Fibroblast of lung (primary cell): ENCODE measurements at regions not wholly inside any gene's neighbourhood (a gene's known extent, or its start where the extent isn't known, plus 50 kb on each side); places are given as distances from the start of the nearest gene placed in this dataset.

Experiments
- DNase-seq, 2 donors: peaks; one replicate each; pipeline versions ENCODE4 v3.0.0 to v3.0.0-alpha.2; 2010; ENCODE audit warnings: low read depth in 2 of 2
- H2AFZ ChIP-seq: 2 replicates; pipeline ENCODE4 v1.5.1; 2012; ENCODE audit warnings: low read length, control low read depth, inconsistent platforms
- H3K27ac ChIP-seq: 2 replicates; pipeline ENCODE4 v1.5.1; 2011; ENCODE audit warnings: low read length, control low read depth; ENCODE audit not compliant: insufficient read depth
- H3K27me3 ChIP-seq: 2 replicates; pipeline ENCODE4 v1.5.1; 2011; ENCODE audit warnings: mild to moderate bottlenecking, low read length; ENCODE audit not compliant: control insufficient read depth, insufficient read depth
- H3K36me3 ChIP-seq: 2 replicates; pipeline ENCODE4 v1.5.1; 2011; ENCODE audit warnings: low read length; ENCODE audit not compliant: control insufficient read depth, insufficient read depth
- H3K4me1 ChIP-seq: 2 replicates; pipeline ENCODE4 v1.5.1; 2011; ENCODE audit warnings: low read length; ENCODE audit not compliant: control insufficient read depth, insufficient read depth; ENCODE audit errors: extremely low read depth
- H3K4me2 ChIP-seq: 2 replicates; pipeline ENCODE4 v1.5.1; 2011; ENCODE audit warnings: low read length, control low read depth; ENCODE audit not compliant: insufficient read depth; ENCODE audit errors: extremely low read depth
- H3K4me3 ChIP-seq, 4 experiments: fragments of 200-600 bp in 1 of 4; sonication (generic) in 1 of 4; replicated peaks in 1 of 4; 2 replicates each; pipeline ENCODE4 v1.5.1; 2011 to 2016; ENCODE audit warnings: low read length in 4 of 4, low read depth in 3 of 4, mild to moderate bottlenecking in 3 of 4, control low read depth in 2 of 4, inconsistent platforms in 1 of 4, mixed read lengths in 1 of 4; ENCODE audit not compliant: insufficient read depth in 1 of 4; ENCODE audit errors: control extremely low read depth in 1 of 4
- H3K79me2 ChIP-seq: 2 replicates; pipeline ENCODE4 v1.5.1; 2012; ENCODE audit warnings: mild to moderate bottlenecking, low read length, inconsistent platforms; ENCODE audit not compliant: control insufficient read depth, insufficient read depth
- H3K9ac ChIP-seq: 2 replicates; pipeline ENCODE4 v1.5.1; 2011; ENCODE audit warnings: mild to moderate bottlenecking, low read length, control low read depth; ENCODE audit not compliant: insufficient read depth
- H3K9me3 ChIP-seq: 2 replicates; pipeline ENCODE4 v1.5.1; 2012; ENCODE audit warnings: low read depth, low read length; ENCODE audit not compliant: control insufficient read depth, insufficient read depth
- H4K20me1 ChIP-seq: 2 replicates; pipeline ENCODE4 v1.5.1; 2011; ENCODE audit warnings: low read length; ENCODE audit not compliant: control insufficient read depth, insufficient read depth; ENCODE audit errors: extremely low read depth
- CTCF ChIP-seq, 2 donors: IDR thresholded peaks in 1 of 2; conservative IDR thresholded peaks in 1 of 2; 1 replicate in 1 of 2; 2 replicates in 1 of 2; pipeline ENCODE4 v1.5.1; 2011 to 2012; ENCODE audit warnings: low read length in 2 of 2, control low read depth in 1 of 2, inconsistent platforms in 1 of 2, low read depth in 1 of 2, mild to moderate bottlenecking in 1 of 2
- EZH2 ChIP-seq: IDR thresholded peaks from 2 replicates; pipeline ENCODE4 v1.5.1; 2012; ENCODE audit warnings: low read length, control low read depth, mild to moderate bottlenecking; ENCODE audit errors: missing control alignments

GRCh38 chr3:72401005-72401545 lies 447.2 kb downstream of the SHQ1 start:
- Histone ChIP-seq H3K4me1 (no peaks in the 10 kb centered on the region), H3K4me3 (no peak overlapping the region), H3K9ac (no peak overlapping the region), H3K4me2 (no peak overlapping the region), H3K36me3 (no peaks in the 10 kb centered on the region), H3K79me2 (peaks cover 46% of the 10 kb centered on the region), H2AFZ (no peak overlapping the region), H3K9me3 (no peaks in the 10 kb centered on the region), H3K27ac (no peak overlapping the region), H4K20me1 (peaks cover 1% of the 10 kb centered on the region), H3K27me3 (no peaks in the 10 kb centered on the region)
- TF ChIP-seq CTCF (conservative IDR thresholded peaks at IDR 0.05 in 1 of 2, IDR thresholded peaks at IDR 0.05 in 1 of 2; ENCODE audit: low read depth in 1 of 2, low read length in 2 of 2) (no peak), EZH2 (no peak)
- peak in 1 of 2 donors; percentile 47 for DNase-seq

- no peaks in the 10 kb centered on the region for H3K27me3 ChIP-seq
- peaks cover 1% of the 10 kb centered on the region for H4K20me1 ChIP-seq
- peaks cover 40% of the 10 kb centered on the region for H3K79me2 ChIP-seq
- H3K9ac ChIP-seq, result no peak overlapping the region
- DNase-seq, result no peak
- H3K4me1 ChIP-seq, result no peaks in the 10 kb centered on the region
- H3K4me3 ChIP-seq, result no peak overlapping the region
- no peaks in the 10 kb centered on the region for H3K36me3 ChIP-seq
- H3K9me3 ChIP-seq, result no peaks in the 10 kb centered on the region
- H3K4me2 ChIP-seq, result no peak overlapping the region
- H3K27ac ChIP-seq, result no peak overlapping the region
- H2AFZ ChIP-seq, result no peak overlapping the region
- no peak for TF ChIP-seq EZH2
- no peak for TF ChIP-seq CTCF (conservative IDR thresholded peaks at IDR 0.05 in 1 of 2, IDR thresholded peaks at IDR 0.05 in 1 of 2; ENCODE audit: low read depth in 1 of 2, low read length in 2 of 2)
These were observed 449.5 kb downstream of the SHQ1 start for GRCh38 chr3:72398781-72399180.

- no peak for DNase-seq
- peaks cover 1% of the 10 kb centered on the region for H4K20me1 ChIP-seq
- no peak overlapping the region for H3K4me2 ChIP-seq
- H3K9ac ChIP-seq, result no peak overlapping the region
- peaks cover 39% of the 10 kb centered on the region for H3K79me2 ChIP-seq
- no peak overlapping the region for H3K27ac ChIP-seq
- H3K9me3 ChIP-seq, result no peaks in the 10 kb centered on the region
- no peak overlapping the region for H2AFZ ChIP-seq
- no peaks in the 10 kb centered on the region for H3K36me3 ChIP-seq
- no peaks in the 10 kb centered on the region for H3K27me3 ChIP-seq
- H3K4me3 ChIP-seq, result no peak overlapping the region
- H3K4me1 ChIP-seq, result no peaks in the 10 kb centered on the region
- TF ChIP-seq CTCF (conservative IDR thresholded peaks at IDR 0.05 in 1 of 2, IDR thresholded peaks at IDR 0.05 in 1 of 2; ENCODE audit: low read depth in 1 of 2, low read length in 2 of 2) (no peak), EZH2 (no peak)
These were observed 450.7 kb downstream of the SHQ1 start for GRCh38 chr3:72397586-72397985.
